SK-N-MC (cell line): ENCODE measurements at regions not wholly inside any gene's neighbourhood (a gene's known extent, or its start where the extent isn't known, plus 50 kb on each side); places are given as distances from the start of the nearest gene placed in this dataset.

Source experiments
- EZH2 ChIP-seq: fragments of 200-600 bp; sonication (generic); IDR thresholded peaks from one replicate; pipeline ENCODE4 v1.6.1; 2017; ENCODE audit warnings: antibody characterized with exemption
- POLR2AphosphoS5 ChIP-seq: IDR thresholded peaks from 2 replicates; pipeline ENCODE4 v1.6.1; 2012; ENCODE audit warnings: mild to moderate bottlenecking, low read depth, low read length, borderline replicate concordance

DNA sequence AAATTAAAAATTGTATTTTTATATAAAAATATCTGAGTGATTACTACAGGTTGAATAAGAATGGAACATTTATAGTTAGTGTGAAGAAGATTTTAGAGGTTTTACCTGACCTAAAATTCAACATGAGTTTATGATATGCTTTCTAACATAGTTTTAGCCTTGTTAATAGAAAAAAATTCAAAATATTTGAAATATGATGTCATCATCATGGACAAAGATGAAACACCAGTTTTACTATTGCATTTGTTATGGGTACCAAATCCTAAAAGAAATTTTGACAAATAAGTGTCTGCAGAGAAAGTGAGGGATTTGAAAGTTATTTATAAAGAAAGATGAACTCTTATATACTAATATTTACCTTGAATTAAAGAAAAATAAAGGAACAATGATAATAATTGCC, 479.7 kb downstream of the TBC1D32 start:
- TF ChIP-seq POLR2AphosphoS5 (no peak), EZH2 (no peak)
